Esophagus muscularis mucosa (tissue), 4 donors: ENCODE measurements at regions not wholly inside any gene's neighbourhood (a gene's known extent, or its start where the extent isn't known, plus 50 kb on each side); places are given as distances from the start of the nearest gene placed in this dataset.

Experiments used
- DNase-seq: peaks from one replicate; pipeline ENCODE4 v3.0.0-alpha.2; 2017; ENCODE audit errors: extremely low spot score
- H3K27ac ChIP-seq, 4 donors: fragments of 200-600 bp; sonication (generic); replicated peaks in 1 of 4; 1 replicate in 3 of 4; 2 replicates in 1 of 4; pipeline ENCODE4 v1.5.1; 2016 to 2019; ENCODE audit warnings: mild to moderate bottlenecking in 1 of 4
- H3K27me3 ChIP-seq, 4 donors: fragments of 200-600 bp; sonication (generic); one replicate each; pipeline versions ENCODE4 v1.5.1 to v1.6.0; 2016 to 2019
- H3K36me3 ChIP-seq, 4 donors: fragments of 200-600 bp; sonication (generic); one replicate each; pipeline ENCODE4 v1.5.1; 2016 to 2019
- H3K4me1 ChIP-seq, 4 donors: fragments of 200-600 bp; sonication (generic); one replicate each; pipeline ENCODE4 v1.5.1; 2016 to 2019
- H3K4me3 ChIP-seq, 4 donors: fragments of 200-600 bp; sonication (generic); 1 replicate in 2 of 4; 2 replicates in 2 of 4; pipeline ENCODE4 v1.5.1; 2016 to 2019; ENCODE audit warnings: mild to moderate bottlenecking in 4 of 4, moderate library complexity in 1 of 4
- H3K9me3 ChIP-seq, 4 donors: fragments of 200-600 bp; sonication (generic); 1 replicate in 3 of 4; 2 replicates in 1 of 4; pipeline ENCODE4 v1.5.1; 2016 to 2019
- EP300 ChIP-seq: sonication (generic); formaldehyde crosslinking; IDR thresholded peaks from one replicate; pipeline ENCODE4 v1.6.1; 2017; ENCODE audit warnings: antibody characterized with exemption
- POLR2A ChIP-seq: fragments of 450-650 bp; IDR thresholded peaks from one replicate; pipeline ENCODE4 v1.6.1; 2017; ENCODE audit warnings: antibody characterized with exemption, moderate library complexity, mild to moderate bottlenecking, low read depth
- POLR2AphosphoS5 ChIP-seq, 2 donors: sonication (generic); formaldehyde crosslinking; IDR thresholded peaks; one replicate each; pipeline ENCODE4 v1.6.1; 2017; ENCODE audit warnings: antibody characterized with exemption in 2 of 2
- WGBS: methylation state at CpG from one replicate; pipeline ENCODE4 v1.1.5; 2018; 5-methylcytosine and 5-hydroxymethylcytosine counted together
- intact Hi-C: fragments of 100-400 bp; cut with DNase I; formaldehyde crosslinking; loops from one replicate; pipeline ENCODE4 v1.15.1; 2023
- small RNA-seq, 3 donors: library from RNA; depleted of rRNA; stranded (forward); fragments of <200 nt; gene quantifications; one replicate each; pipeline ENCODE3, GENCODE V24; 2016
- TF ChIP-seq, protein P1 (sequence below), 3 experiments: fragments of 200-600 bp in 2 of 3; fragments of 450-650 bp in 1 of 3; sonication (generic) in 2 of 3; IDR thresholded peaks; one replicate each; pipeline ENCODE4 v1.5.1; 2017 to 2019; ENCODE audit warnings: antibody characterized with exemption in 3 of 3, mild to moderate bottlenecking in 2 of 3, moderate library complexity in 1 of 3

GRCh38 chr12:75564398-75564797 is 53.0 kb upstream of the KRR1 start:
- intact Hi-C loops = no loop called here
- Histone ChIP-seq H3K36me3 (no peaks in the 10 kb centered on the region), H3K4me1 (peaks cover 0 to 9% (median 3%) of the 10 kb centered on the region in 4 donors), H3K27ac (no peak overlapping the region), H3K27me3 (no peaks in the 10 kb centered on the region), H3K9me3 (no peaks in the 10 kb centered on the region), H3K4me3 (no peak overlapping the region)
- DNase-seq = no peak
- TF ChIP-seq, protein P1, sequence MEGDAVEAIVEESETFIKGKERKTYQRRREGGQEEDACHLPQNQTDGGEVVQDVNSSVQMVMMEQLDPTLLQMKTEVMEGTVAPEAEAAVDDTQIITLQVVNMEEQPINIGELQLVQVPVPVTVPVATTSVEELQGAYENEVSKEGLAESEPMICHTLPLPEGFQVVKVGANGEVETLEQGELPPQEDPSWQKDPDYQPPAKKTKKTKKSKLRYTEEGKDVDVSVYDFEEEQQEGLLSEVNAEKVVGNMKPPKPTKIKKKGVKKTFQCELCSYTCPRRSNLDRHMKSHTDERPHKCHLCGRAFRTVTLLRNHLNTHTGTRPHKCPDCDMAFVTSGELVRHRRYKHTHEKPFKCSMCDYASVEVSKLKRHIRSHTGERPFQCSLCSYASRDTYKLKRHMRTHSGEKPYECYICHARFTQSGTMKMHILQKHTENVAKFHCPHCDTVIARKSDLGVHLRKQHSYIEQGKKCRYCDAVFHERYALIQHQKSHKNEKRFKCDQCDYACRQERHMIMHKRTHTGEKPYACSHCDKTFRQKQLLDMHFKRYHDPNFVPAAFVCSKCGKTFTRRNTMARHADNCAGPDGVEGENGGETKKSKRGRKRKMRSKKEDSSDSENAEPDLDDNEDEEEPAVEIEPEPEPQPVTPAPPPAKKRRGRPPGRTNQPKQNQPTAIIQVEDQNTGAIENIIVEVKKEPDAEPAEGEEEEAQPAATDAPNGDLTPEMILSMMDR (IDR thresholded peaks at IDR 0.05) = no peak
- no peak for TF ChIP-seq POLR2A
- TF ChIP-seq EP300 = no peak
- no peak for TF ChIP-seq POLR2AphosphoS5 (IDR thresholded peaks at IDR 0.05)
- 76% methylated on average over 2 of the region's 2 CpGs for WGBS

DNA sequence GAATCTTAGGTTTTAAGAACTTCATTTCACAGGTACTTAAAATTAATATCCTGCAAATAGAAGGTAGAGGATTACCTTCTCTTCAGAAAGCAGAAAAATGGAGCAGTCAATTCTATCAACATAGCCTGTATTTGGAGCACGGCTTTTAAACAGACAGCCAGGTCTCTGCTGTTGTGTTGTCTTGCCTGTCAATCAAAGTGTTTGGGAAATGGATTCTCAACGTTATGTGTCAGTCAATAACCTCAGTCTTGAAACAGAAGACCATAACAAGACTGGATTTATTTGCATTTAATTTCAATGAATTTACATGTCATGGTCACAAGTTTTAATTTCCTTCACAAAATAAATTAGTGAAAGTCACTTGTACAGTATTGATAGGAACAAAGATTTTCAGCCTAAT is 51.9 kb upstream of the KRR1 start:
- 87% methylated on average over 2 of the region's 2 CpGs for WGBS
- Histone ChIP-seq H3K4me1 (peaks cover 0 to 9% (median 3%) of the 10 kb centered on the region in 4 donors), H3K27ac (no peak overlapping the region), H3K27me3 (no peaks in the 10 kb centered on the region), H3K4me3 (no peak overlapping the region), H3K9me3 (no peaks in the 10 kb centered on the region), H3K36me3 (no peaks in the 10 kb centered on the region)
- intact Hi-C loops = no loop called here
- no peak for DNase-seq
- TF ChIP-seq POLR2AphosphoS5 (IDR thresholded peaks at IDR 0.05) = no peak

GRCh38 chr12:75561921-75562320 is 50.5 kb upstream of the KRR1 start:
- H3K27ac ChIP-seq = no peak overlapping the region
- H3K27me3 ChIP-seq = no peaks in the 10 kb centered on the region
- intact Hi-C loops = no loop called here
- DNase-seq = no peak
- no peaks in the 10 kb centered on the region for H3K9me3 ChIP-seq
- TF ChIP-seq EP300 = no peak
- no peak for TF ChIP-seq POLR2AphosphoS5 (IDR thresholded peaks at IDR 0.05)
- TF ChIP-seq POLR2A = no peak
- TF ChIP-seq, protein P1 (IDR thresholded peaks at IDR 0.05) = no peak
- WGBS = 71% methylated on average over 7 of the region's 7 CpGs
- no peak overlapping the region for H3K4me3 ChIP-seq
- H3K4me1 ChIP-seq = peaks cover 0 to 9% (median 3%) of the 10 kb centered on the region in 4 donors
- no peaks in the 10 kb centered on the region for H3K36me3 ChIP-seq

Small RNA genes lying in the stretch of these regions (small RNA-seq; reads per million reads assigned to genes)
- gene AC011611.1 (0 to 0.08 (median 0) reads per million in 3 donors), gene AC011611.6 (0 reads per million in 3 donors), gene RF00156 (0 reads per million in 3 donors), gene RN7SL734P (0 reads per million in 3 donors)
